Fibroblast of the aortic adventitia (primary cell): ENCODE measurements at regions not wholly inside any gene's neighbourhood (a gene's known extent, or its start where the extent isn't known, plus 50 kb on each side); places are given as distances from the start of the nearest gene placed in this dataset.

Experiments used
- DNase-seq: peaks from one replicate; pipeline ENCODE4 v3.0.0-alpha.2; 2010; ENCODE audit warnings: low read depth
- H3K4me3 ChIP-seq: 2 replicates; pipeline ENCODE4 v1.5.1; 2011; ENCODE audit warnings: low read depth, mild to moderate bottlenecking, control low read depth, low read length, moderate library complexity
- TF ChIP-seq, protein P1 (sequence below): IDR thresholded peaks from 2 replicates; pipeline ENCODE4 v1.5.1; 2011; ENCODE audit warnings: mild to moderate bottlenecking, low read length, control low read depth, inconsistent platforms; ENCODE audit not compliant: insufficient read depth

DNA sequence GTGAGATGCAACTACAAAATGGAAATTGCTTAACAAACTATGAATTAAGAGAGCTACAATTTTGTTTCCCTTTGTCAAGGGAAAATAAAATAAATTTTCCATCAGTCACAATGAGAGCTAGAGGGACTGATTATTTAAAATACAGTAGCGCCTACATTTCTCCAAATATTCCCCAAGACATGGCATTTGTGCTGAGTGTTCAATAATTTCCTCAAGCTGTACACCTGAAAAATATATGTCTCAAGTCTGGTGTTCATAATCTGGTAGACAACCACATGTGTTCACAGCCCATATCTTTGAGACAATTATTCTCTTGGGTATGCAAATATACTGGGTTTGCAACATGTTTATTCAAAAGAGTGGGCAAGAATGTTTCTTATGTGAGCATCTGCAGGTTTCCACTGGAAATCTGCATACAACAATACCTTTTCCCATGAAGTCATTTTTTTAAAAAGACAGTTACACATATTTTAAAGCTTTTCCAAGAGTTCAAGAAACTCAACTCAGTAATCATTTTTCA lies 240.1 kb upstream of the VRK2 start:
- no peak overlapping the region for H3K4me3 ChIP-seq
- no peak for DNase-seq
- TF ChIP-seq, protein P1, sequence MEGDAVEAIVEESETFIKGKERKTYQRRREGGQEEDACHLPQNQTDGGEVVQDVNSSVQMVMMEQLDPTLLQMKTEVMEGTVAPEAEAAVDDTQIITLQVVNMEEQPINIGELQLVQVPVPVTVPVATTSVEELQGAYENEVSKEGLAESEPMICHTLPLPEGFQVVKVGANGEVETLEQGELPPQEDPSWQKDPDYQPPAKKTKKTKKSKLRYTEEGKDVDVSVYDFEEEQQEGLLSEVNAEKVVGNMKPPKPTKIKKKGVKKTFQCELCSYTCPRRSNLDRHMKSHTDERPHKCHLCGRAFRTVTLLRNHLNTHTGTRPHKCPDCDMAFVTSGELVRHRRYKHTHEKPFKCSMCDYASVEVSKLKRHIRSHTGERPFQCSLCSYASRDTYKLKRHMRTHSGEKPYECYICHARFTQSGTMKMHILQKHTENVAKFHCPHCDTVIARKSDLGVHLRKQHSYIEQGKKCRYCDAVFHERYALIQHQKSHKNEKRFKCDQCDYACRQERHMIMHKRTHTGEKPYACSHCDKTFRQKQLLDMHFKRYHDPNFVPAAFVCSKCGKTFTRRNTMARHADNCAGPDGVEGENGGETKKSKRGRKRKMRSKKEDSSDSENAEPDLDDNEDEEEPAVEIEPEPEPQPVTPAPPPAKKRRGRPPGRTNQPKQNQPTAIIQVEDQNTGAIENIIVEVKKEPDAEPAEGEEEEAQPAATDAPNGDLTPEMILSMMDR: no peak

- DNase-seq: no peak
These were observed 237.4 kb upstream of the VRK2 start for GRCh38 chr2:57809230-57809629.

GRCh38 chr2:57821088-57821487 lies 225.5 kb upstream of the VRK2 start:
- no peak overlapping the region for H3K4me3 ChIP-seq
- DNase-seq: no peak
- TF ChIP-seq, protein P1: no peak

More at GRCh38 chr2:57809230-57809629, 237.4 kb upstream of the VRK2 start:
- H3K4me3 ChIP-seq: no peak overlapping the region
- TF ChIP-seq, protein P1: no peak

DNA sequence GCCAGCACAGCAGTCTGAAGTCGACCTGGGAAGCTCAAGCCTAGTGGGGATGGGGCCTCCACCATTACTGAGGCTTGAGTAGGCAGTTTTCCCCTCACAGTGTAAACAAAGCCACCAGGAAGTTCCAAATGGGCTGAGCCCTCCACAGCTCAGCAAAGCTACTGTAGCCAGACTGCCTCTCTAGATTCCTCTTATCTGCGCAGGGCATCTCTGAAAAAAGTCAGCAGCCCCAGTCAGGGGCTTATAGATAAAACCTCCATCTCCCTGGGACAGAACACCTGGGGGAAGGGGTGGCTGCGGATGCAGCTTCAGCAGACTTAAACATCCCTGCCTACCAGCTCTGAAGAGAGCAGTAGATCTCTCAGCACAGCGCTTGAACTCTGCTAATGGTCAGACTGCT lies 218.4 kb upstream of the VRK2 start:
- no peak for DNase-seq
- TF ChIP-seq, protein P1: no peak
- H3K4me3 ChIP-seq: no peak overlapping the region

- TF ChIP-seq, protein P1: no peak
These were observed 211.9 kb upstream of the VRK2 start for GRCh38 chr2:57834666-57835065.

DNA sequence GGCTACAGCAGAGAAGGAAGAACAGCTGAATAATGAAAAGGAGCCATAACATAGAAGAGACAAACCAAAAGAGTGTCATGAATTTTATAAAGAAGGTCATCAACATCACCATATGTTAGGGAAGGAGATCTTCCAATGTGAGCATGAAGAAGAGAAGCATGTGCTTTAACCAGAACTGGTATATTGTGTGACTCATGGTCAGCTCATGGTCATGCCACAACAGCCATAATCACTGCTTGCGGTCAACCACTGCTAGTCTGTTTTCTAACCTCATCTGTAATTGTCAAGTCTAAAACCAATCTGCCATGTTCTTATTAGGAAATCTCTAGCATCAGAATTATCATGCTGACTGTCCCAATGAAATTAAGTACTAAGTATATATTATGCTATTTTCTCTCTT lies 204.1 kb upstream of the VRK2 start:
- peak; percentile 21 for DNase-seq

More at GRCh38 chr2:57834666-57835065, 211.9 kb upstream of the VRK2 start:
- H3K4me3 ChIP-seq: no peak overlapping the region
- no peak for DNase-seq

More for the DNA sequence above, 204.1 kb upstream of the VRK2 start:
- H3K4me3 ChIP-seq: no peak overlapping the region
- TF ChIP-seq, protein P1: no peak
